Stomach (tissue), 4 donors: ENCODE measurements at regions not wholly inside any gene's neighbourhood (a gene's known extent, or its start where the extent isn't known, plus 50 kb on each side); places are given as distances from the start of the nearest gene placed in this dataset.

Experiments used
- CTCF ChIP-seq, 7 experiments: fragments of 450-650 bp in 4 of 7; fragments of 200-600 bp in 3 of 7; sonication (generic) in 3 of 7; IDR thresholded peaks; one replicate each; pipeline ENCODE4 v1.5.1; 2016 to 2019; ENCODE audit warnings: antibody characterized with exemption in 7 of 7, control low read depth in 2 of 7, mild to moderate bottlenecking in 1 of 7
- POLR2A ChIP-seq, 4 donors: fragments of 450-650 bp; IDR thresholded peaks; one replicate each; pipeline ENCODE4 v1.6.1; 2016; ENCODE audit warnings: antibody characterized with exemption in 4 of 4, control low read depth in 2 of 4, mild to moderate bottlenecking in 1 of 4, moderate library complexity in 1 of 4

GRCh38 chr6:119479860-119480655 is 130.5 kb upstream of the MAN1A1 start:
- TF ChIP-seq POLR2A (IDR thresholded peaks at IDR 0.05) (no peak), CTCF (IDR thresholded peaks at IDR 0.05) (no peak)
